CD4-positive, alpha-beta T cell treated with Interleukin-6 for 4 hours (primary cell): ENCODE measurements at regions not wholly inside any gene's neighbourhood (a gene's known extent, or its start where the extent isn't known, plus 50 kb on each side); places are given as distances from the start of the nearest gene placed in this dataset.

Source experiments
- DNase-seq: peaks from one replicate; pipeline ENCODE4 v3.0.0-alpha.2; 2020; ENCODE audit warnings: mixed read lengths

- no peak for DNase-seq
Observed at GRCh38 chr13:31929031-31929770, 102.4 kb upstream of the FRY start.

- no peak for DNase-seq
Observed at GRCh38 chr13:31930490-31930889, 101.1 kb upstream of the FRY start.

- no peak for DNase-seq
Observed at GRCh38 chr13:31930901-31931522, 100.6 kb upstream of the FRY start.

GRCh38 chr13:31937436-31937835 lies 94.1 kb upstream of the FRY start:
- DNase-seq = no peak

GRCh38 chr13:31940076-31940475 lies 91.5 kb upstream of the FRY start:
- DNase-seq = no peak

- DNase-seq = no peak
Observed at GRCh38 chr13:31943591-31943990, 88.0 kb upstream of the FRY start.

- no peak for DNase-seq
Observed at GRCh38 chr13:31944262-31945160, 87.1 kb upstream of the FRY start.

GRCh38 chr13:31945202-31945961 lies 86.2 kb upstream of the FRY start:
- no peak for DNase-seq

- no peak for DNase-seq
Observed at GRCh38 chr13:31946091-31946770, 85.3 kb upstream of the FRY start.

- DNase-seq = no peak
Observed at GRCh38 chr13:31947105-31947504, 84.5 kb upstream of the FRY start.

GRCh38 chr13:31947506-31947905 lies 84.1 kb upstream of the FRY start:
- no peak for DNase-seq

- no peak for DNase-seq
Observed at GRCh38 chr13:31949486-31949885, 82.1 kb upstream of the FRY start.

GRCh38 chr13:31950111-31950815 lies 81.3 kb upstream of the FRY start:
- DNase-seq = no peak

- DNase-seq = peak; percentile 28
Observed at GRCh38 chr13:31951215-31951678, 80.3 kb upstream of the FRY start.

GRCh38 chr13:31952641-31953380 lies 78.8 kb upstream of the FRY start:
- no peak for DNase-seq

GRCh38 chr13:31955101-31955500 lies 76.5 kb upstream of the FRY start:
- DNase-seq = no peak

- no peak for DNase-seq
Observed at GRCh38 chr13:31955741-31956140, 75.8 kb upstream of the FRY start.

GRCh38 chr13:31956980-31957644 lies 74.5 kb upstream of the FRY start:
- no peak for DNase-seq

GRCh38 chr13:31957772-31958171 lies 73.8 kb upstream of the FRY start:
- no peak for DNase-seq

- DNase-seq = no peak
Observed at GRCh38 chr13:31962731-31963370, 68.7 kb upstream of the FRY start.
